ENCODE measurements at regions not wholly inside any gene's neighbourhood (a gene's known extent, or its start where the extent isn't known, plus 50 kb on each side); places are given as distances from the start of the nearest gene placed in this dataset.
"Not testable (repeated sequence)": the region's sequence is repeated elsewhere in the genome, so short reads cannot be mapped to it uniquely, and the experiment has no call there.

DNA sequence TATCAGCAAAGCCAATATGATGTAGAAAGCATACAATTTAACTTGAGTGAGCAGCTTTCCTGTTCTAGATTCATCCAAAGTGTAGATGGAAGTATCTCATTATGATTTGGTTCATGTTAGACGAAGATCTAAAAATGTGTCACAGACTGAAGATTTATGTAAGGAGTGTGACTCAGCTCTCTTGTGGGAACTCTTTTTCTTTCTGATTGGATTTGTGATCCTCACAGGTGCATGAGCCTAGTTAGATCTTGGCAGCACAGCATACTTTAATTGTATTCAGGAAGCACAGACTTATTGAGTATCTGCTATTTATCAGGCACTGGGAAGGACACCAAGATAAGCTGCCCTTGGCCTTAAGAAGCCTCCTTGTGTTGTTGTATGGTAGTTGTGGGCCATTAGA, 147.1 kb downstream of the C11orf91 start:
- DNase-seq, result peak; percentile 69

GRCh38 chr11:33552756-33553155, 147.9 kb downstream of the C11orf91 start:
- DNase-seq, result peak; percentile 69

GRCh38 chr11:33551051-33551450, 149.6 kb downstream of the C11orf91 start:
- DNase-seq, result no peak

DNA sequence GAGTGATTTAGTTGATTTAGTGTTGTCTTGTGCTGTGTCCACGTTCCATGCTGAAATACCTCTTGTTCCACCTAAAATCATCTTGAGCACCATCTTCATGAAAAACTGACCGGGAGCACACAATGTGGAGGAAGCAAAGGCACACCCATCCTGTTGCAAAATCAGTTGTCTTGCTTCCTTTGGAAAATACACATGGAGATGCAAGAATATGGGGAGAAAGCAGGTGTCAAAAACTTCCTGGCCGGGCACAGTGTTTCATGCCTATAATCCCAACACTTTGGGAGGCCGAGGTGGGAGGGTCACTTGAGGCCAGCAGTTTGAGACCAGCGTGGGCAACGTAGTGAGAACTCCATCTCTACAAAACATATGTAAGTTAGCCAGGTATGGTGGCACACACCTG, 151.1 kb downstream of the C11orf91 start:
- no peak for DNase-seq

DNA sequence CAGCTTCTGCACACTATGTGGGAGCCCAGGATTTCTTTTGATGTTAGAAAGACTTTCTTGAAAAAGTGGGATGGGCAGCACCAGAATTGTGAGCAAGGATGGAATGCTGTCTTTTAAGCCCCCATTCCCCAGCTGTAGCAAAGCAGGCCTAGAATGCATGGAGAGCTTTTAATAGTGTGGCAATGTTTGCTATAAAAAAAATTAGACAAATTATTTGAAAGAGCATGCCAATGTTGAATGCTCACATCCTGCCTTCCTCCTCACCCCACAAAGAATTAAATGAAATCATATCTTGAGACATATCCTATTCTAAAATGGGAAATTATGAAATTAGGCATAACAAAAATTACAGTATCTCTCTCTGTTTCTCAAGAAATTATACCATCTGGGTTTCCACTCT, 154.7 kb downstream of the C11orf91 start:
- peak; percentile 30 for DNase-seq

GRCh38 chr11:33544593-33545373, 155.8 kb downstream of the C11orf91 start:
- no peak for DNase-seq

- no peak for DNase-seq
Measured at GRCh38 chr11:33543823-33544222, 156.8 kb downstream of the C11orf91 start.

DNA sequence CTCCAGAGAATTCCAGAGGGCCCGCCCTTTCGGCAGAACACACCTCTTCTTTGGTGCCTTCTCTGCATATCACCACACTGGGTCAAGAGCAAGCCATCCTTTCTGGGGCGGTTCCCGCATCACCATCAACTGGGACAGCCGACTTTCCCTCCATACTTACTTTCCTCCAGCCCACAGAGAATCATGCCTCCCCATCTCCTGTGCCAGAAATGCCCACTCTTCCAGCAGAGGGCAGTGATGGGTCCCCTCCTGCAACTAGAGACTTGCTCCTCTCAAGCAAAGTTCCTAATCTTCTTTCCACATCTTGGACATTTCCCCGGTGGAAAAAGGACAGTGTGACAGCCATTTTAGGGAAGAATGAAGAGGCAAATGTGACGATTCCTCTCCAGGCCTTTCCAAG, 157.7 kb downstream of the C11orf91 start:
- DNase-seq, result peak; percentile 80

GRCh38 chr11:33540946-33541915, 159.4 kb downstream of the C11orf91 start:
- DNase-seq, result no peak

GRCh38 chr11:33540427-33540826, 160.2 kb downstream of the C11orf91 start:
- DNase-seq, result no peak

DNA sequence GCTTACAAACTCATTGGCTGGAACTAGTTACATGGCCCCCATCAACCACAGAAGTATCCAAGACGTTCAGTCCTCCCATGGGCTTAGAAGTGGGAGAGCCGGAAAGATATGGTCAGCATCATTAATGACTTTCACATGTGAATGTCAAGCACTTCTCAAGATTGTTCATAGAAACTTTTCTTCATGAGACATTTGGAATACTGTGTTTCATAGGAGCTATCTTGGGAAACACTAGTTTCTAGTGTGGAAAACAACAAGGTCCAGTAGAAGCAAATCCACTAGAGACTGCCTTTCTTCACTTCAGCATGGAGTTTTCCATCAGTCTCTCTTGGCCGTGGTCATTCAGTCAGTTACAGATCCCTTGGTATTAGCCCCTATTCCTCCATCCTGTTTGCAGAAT, 160.9 kb downstream of the C11orf91 start:
- DNase-seq, result no peak

DNA sequence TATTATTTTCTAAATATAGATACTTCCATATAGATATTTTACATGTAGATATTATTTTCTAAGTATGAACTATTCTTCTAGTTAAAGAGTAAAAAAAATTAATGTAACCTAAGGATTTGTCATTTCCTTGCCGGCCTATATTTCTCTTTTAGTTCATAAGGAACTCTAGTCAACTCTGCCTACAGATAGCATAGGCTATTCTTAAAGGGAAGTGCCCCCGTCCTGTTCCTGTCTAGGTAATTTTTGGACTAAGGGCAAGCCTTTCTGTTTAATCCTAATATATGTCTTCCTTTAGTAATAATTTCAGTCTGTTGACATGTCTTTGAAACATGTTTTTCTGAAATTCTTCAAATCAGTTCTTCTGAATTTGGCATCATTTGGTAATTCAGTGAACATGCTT, 161.9 kb downstream of the C11orf91 start:
- DNase-seq, result no peak

- no peak for DNase-seq
Measured at GRCh38 chr11:33536178-33536577, 164.4 kb downstream of the C11orf91 start.

- DNase-seq, result no peak
Measured at GRCh38 chr11:33534575-33534974, 166.1 kb downstream of the C11orf91 start.

DNA sequence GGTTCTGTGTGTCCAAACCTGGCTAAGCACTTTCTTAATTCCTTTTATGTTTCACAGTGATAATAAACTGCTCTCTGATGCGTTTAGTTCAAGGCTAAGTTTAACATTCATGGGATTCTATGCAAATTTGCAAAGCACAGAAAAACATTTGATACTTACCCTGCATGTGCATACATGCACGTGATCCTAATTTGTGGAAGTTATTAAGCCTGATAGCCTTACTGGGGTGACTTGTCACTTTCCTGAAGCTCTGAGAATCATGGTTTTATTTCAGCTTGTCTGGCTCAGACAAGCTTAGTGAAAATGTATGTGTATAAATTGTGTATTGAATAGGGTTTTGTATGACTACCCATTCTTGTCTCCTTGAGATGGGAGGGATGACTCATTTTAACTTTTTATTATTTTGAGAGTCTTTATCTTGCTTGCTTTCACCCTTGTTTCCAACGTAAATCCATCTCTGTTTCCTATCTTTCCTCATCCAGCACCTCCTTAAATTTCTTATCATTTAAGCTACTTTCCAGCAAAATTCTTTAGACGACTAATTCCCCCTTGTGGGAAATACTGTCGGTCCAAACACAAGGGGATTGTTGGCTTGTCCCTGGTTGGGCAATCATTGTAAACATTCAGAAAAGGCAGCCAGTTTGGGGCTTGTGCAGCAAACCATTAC, 167.1 kb downstream of the C11orf91 start:
- DNase-seq, result no peak

DNA sequence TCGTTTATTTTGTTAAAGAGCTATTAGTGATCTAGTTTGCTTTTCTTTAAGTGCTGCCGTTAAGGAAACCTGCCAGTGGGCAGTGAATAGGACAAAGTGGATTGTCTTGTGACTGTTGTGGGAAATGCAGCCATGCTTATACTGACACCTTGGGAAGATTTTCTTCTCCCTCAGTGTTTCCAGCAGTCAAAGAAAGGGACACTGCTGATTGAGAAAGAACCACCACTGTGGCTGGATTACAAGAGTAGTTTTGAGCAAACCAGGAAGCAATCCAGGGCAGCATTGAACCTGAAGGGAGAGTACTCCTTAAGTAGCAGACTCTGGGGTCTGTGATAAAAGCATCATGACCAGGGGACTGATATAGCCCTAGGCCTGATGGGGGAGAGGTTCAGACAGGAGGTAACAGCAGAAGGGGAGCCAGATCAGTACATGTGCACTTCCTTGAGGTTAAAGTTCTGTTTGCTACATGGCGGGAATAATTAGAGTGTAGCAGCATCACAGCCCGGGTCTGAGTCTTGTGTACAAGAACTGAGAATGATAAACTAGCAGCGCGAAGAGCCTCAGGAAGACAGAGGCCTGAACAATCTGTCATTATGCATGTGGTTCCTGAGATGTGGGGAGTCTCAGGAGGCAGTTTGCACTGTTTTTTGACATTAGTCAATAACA, 167.8 kb downstream of the C11orf91 start:
- DNase-seq, result no peak

- DNase-seq, result no peak
Measured at GRCh38 chr11:33532257-33532656, 168.4 kb downstream of the C11orf91 start.

DNA sequence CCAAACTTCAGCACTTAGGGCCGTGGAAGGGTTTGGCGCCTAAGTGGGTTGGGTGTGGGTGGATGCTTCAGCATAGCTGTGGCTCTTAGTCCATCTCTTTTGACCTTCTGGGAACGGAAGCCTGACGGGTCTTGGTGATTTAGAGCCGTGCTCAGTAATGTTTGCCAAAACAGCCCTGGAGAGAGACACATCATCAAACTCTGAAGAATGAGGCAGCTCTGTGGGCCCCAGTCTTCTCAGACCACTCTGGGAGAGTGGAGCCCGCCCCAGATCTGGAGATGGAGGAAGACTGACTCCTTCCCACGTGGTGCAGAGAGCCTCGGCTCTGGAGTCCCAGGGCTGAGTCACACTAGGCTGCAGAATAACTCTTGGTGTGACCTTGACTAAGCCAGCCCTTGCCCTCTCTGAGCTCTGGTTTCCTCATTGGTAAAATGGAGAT, 168.9 kb downstream of the C11orf91 start:
- no peak for DNase-seq

GRCh38 chr11:33530815-33531214, 169.8 kb downstream of the C11orf91 start:
- no peak for DNase-seq

- no peak for DNase-seq
Measured at GRCh38 chr11:33529461-33529860, 171.2 kb downstream of the C11orf91 start.

DNA sequence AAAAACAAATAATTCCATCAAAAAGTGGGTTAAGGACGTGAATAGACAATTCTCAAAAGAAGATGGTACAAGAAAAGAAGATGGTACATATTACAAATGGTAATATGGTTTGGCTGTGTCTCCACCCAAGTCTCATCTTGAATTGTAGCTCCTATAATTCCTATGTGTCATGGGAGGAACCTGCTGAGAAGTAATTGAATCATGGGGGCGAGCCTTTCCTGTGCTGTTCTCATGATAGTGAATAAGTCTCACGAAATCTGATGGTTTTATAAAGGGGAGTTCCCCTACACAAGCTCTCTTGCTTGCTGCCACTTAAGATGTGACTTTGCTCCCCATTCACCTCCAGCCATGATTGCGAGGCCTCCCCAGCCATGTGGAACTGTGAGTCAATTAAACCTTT, 172.9 kb downstream of the C11orf91 start:
- DNase-seq, result not testable (repeated sequence)

DNA sequence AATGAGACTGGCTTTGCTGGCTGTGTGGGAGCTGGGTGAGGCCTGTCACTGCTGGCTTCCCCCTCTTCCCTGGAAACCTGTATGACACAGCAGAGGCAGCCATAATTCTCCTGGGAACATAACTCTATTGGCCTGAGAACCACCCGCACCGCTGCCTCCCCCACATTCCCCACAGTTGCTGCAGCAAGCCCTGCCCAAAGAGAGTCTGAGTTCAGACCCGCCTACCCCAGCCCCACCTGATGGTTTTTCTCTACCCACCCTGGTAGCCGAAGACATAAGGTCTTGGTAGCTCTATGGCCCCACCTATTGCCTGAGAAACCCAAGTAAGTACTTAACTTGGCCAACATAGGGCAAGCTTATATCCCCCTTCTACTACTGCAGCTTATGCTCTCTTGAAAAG, 174.8 kb downstream of the C11orf91 start:
- no peak for DNase-seq

DNA sequence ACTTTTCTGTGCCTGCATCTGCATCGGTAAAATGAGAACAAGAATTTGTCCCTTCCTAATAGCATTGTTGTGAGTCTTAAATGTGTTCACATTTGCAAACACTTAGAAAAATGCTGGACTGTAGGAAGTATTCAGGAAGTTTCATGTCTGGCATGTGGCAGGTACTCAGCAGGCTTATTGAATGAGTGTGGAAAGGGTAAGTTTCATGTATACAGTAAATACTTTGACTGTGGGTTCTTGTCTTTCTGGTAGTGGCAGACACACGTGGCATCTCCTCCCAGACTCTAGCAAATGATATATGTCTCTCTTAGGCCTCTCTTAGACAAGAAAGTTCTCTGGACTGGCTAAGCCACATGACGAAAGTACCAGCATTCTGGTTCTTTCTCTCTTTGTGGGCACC, 179.2 kb downstream of the C11orf91 start:
- DNase-seq, result no peak

All from dermis blood vessel endothelial cell (primary cell).